ENCODE measurements at regions not wholly inside any gene's neighbourhood (a gene's known extent, or its start where the extent isn't known, plus 50 kb on each side); places are given as distances from the start of the nearest gene placed in this dataset.

- TF ChIP-seq TCF7L2 (IDR thresholded peaks at IDR 0.05; ENCODE audit: borderline replicate concordance, extremely low read depth, insufficient read depth, insufficient read length) (no peak), CTCF (IDR thresholded peaks at IDR 0.05 in 2 of 3, conservative IDR thresholded peaks at IDR 0.05 in 1 of 3; ENCODE audit: borderline replicate concordance in 1 of 3, insufficient read depth in 1 of 3, low read depth in 2 of 3, low read length in 2 of 3) (no peak), POLR2A (IDR thresholded peaks at IDR 0.05; ENCODE audit: borderline replicate concordance, extremely low read depth, insufficient read depth, insufficient read length) (no peak), SP1 (IDR thresholded peaks at IDR 0.05; ENCODE audit: low read depth) (no peak), RAD21 (IDR thresholded peaks at IDR 0.05; ENCODE audit: low read depth) (no peak), CEBPB (IDR thresholded peaks at IDR 0.05; ENCODE audit: low read depth) (no peak), REST (IDR thresholded peaks at IDR 0.05; ENCODE audit: low read depth) (no peak), MAX (IDR thresholded peaks at IDR 0.05) (no peak), EZH2 (IDR thresholded peaks at IDR 0.05) (no peak), ZFX (IDR thresholded peaks at IDR 0.05) (no peak), POLR2AphosphoS5 (IDR thresholded peaks at IDR 0.05; ENCODE audit: low read depth, low read length) (no peak), SIN3A (IDR thresholded peaks at IDR 0.05; ENCODE audit: low read depth) (no peak), ELF1 (IDR thresholded peaks at IDR 0.05; ENCODE audit: borderline replicate concordance, low read depth) (no peak)
Measured at GRCh38 chr18:1253827-1254226, 349.2 kb downstream of the ADCYAP1 start.
